Esophagus muscularis mucosa (tissue), 4 donors: ENCODE measurements at regions not wholly inside any gene's neighbourhood (a gene's known extent, or its start where the extent isn't known, plus 50 kb on each side); places are given as distances from the start of the nearest gene placed in this dataset.

Experiments used
- DNase-seq: peaks from one replicate; pipeline ENCODE4 v3.0.0-alpha.2; 2017; ENCODE audit errors: extremely low spot score
- H3K27ac ChIP-seq, 4 donors: fragments of 200-600 bp; sonication (generic); replicated peaks in 1 of 4; 1 replicate in 3 of 4; 2 replicates in 1 of 4; pipeline ENCODE4 v1.5.1; 2016 to 2019; ENCODE audit warnings: mild to moderate bottlenecking in 1 of 4
- H3K27me3 ChIP-seq, 4 donors: fragments of 200-600 bp; sonication (generic); one replicate each; pipeline versions ENCODE4 v1.5.1 to v1.6.0; 2016 to 2019
- H3K36me3 ChIP-seq, 4 donors: fragments of 200-600 bp; sonication (generic); one replicate each; pipeline ENCODE4 v1.5.1; 2016 to 2019
- H3K4me1 ChIP-seq, 4 donors: fragments of 200-600 bp; sonication (generic); one replicate each; pipeline ENCODE4 v1.5.1; 2016 to 2019
- H3K4me3 ChIP-seq, 4 donors: fragments of 200-600 bp; sonication (generic); 1 replicate in 2 of 4; 2 replicates in 2 of 4; pipeline ENCODE4 v1.5.1; 2016 to 2019; ENCODE audit warnings: mild to moderate bottlenecking in 4 of 4, moderate library complexity in 1 of 4
- H3K9me3 ChIP-seq, 4 donors: fragments of 200-600 bp; sonication (generic); 1 replicate in 3 of 4; 2 replicates in 1 of 4; pipeline ENCODE4 v1.5.1; 2016 to 2019
- CTCF ChIP-seq, 3 experiments: fragments of 200-600 bp in 2 of 3; fragments of 450-650 bp in 1 of 3; sonication (generic) in 2 of 3; IDR thresholded peaks; one replicate each; pipeline ENCODE4 v1.5.1; 2017 to 2019; ENCODE audit warnings: antibody characterized with exemption in 3 of 3, mild to moderate bottlenecking in 2 of 3, moderate library complexity in 1 of 3
- EP300 ChIP-seq: sonication (generic); formaldehyde crosslinking; IDR thresholded peaks from one replicate; pipeline ENCODE4 v1.6.1; 2017; ENCODE audit warnings: antibody characterized with exemption
- POLR2A ChIP-seq: fragments of 450-650 bp; IDR thresholded peaks from one replicate; pipeline ENCODE4 v1.6.1; 2017; ENCODE audit warnings: antibody characterized with exemption, moderate library complexity, mild to moderate bottlenecking, low read depth
- POLR2AphosphoS5 ChIP-seq, 2 donors: sonication (generic); formaldehyde crosslinking; IDR thresholded peaks; one replicate each; pipeline ENCODE4 v1.6.1; 2017; ENCODE audit warnings: antibody characterized with exemption in 2 of 2
- WGBS: methylation state at CpG from one replicate; pipeline ENCODE4 v1.1.5; 2018; 5-methylcytosine and 5-hydroxymethylcytosine counted together
- intact Hi-C: fragments of 100-400 bp; cut with DNase I; formaldehyde crosslinking; loops from one replicate; pipeline ENCODE4 v1.15.1; 2023

DNA sequence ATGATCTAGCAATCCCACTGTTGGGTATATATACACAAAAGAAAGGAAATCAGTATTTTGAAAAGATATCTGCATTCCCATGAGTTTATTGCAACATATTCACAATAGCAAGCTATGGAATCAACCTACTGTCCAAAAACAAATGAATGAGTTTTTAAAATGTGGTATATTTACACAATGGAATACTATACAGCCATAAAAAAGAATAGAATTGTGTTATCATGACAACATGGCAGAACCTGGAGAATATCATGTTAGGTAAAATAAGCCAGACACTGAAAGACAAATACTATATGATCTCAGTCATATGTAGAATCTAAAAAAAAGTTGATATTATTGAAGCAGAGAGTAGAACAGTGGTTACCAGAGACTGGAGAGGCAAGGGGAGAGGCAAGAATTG is 732.6 kb downstream of the MCTP2 start:
- H3K27ac ChIP-seq: no peak overlapping the region
- H3K4me3 ChIP-seq: no peak overlapping the region
- peaks cover 0 to 16% (median 1%) of the 10 kb centered on the region in 4 donors for H3K4me1 ChIP-seq
- H3K9me3 ChIP-seq: peaks cover 0 to 9% (median 6%) of the 10 kb centered on the region in 4 donors
- intact Hi-C loops: no loop called here
- H3K27me3 ChIP-seq: no peaks in the 10 kb centered on the region
- no peaks in the 10 kb centered on the region for H3K36me3 ChIP-seq
- no peak for DNase-seq
- TF ChIP-seq POLR2A (no peak), CTCF (IDR thresholded peaks at IDR 0.05) (no peak)

- Histone ChIP-seq H3K4me1 (peaks cover 0 to 16% (median 1%) of the 10 kb centered on the region in 4 donors), H3K27ac (peak overlapping the region in 2 of 4 donors; percentile 0 to 16), H3K27me3 (no peaks in the 10 kb centered on the region), H3K4me3 (no peak overlapping the region), H3K36me3 (no peaks in the 10 kb centered on the region), H3K9me3 (peaks cover 0 to 5% (median 0%) of the 10 kb centered on the region in 4 donors)
- intact Hi-C loops: no loop called here
- no peak for DNase-seq
- TF ChIP-seq POLR2AphosphoS5 (IDR thresholded peaks at IDR 0.05): peak; percentile 40 to 46
- TF ChIP-seq CTCF (IDR thresholded peaks at IDR 0.05): no peak
- no peak for TF ChIP-seq POLR2A
- peak; percentile 53 for TF ChIP-seq EP300
- WGBS: 67% methylated on average over 3 of the region's 3 CpGs
Measured at GRCh38 chr15:94965593-94965992, 734.2 kb downstream of the MCTP2 start.

- Histone ChIP-seq H3K27ac (peak overlapping the region in 2 of 4 donors; percentile 7 to 16), H3K36me3 (no peaks in the 10 kb centered on the region), H3K27me3 (no peaks in the 10 kb centered on the region), H3K4me1 (peaks cover 0 to 16% (median 5%) of the 10 kb centered on the region in 4 donors), H3K4me3 (no peak overlapping the region), H3K9me3 (peaks cover 0 to 5% (median 0%) of the 10 kb centered on the region in 4 donors)
- peak in 1 of 2 donors; percentile 38 for TF ChIP-seq POLR2AphosphoS5 (IDR thresholded peaks at IDR 0.05)
- no peak for TF ChIP-seq EP300
- 56% methylated on average over 5 of the region's 5 CpGs for WGBS
- DNase-seq: no peak
- intact Hi-C loops: no loop called here
Measured at GRCh38 chr15:94968133-94968532, 736.8 kb downstream of the MCTP2 start.

DNA sequence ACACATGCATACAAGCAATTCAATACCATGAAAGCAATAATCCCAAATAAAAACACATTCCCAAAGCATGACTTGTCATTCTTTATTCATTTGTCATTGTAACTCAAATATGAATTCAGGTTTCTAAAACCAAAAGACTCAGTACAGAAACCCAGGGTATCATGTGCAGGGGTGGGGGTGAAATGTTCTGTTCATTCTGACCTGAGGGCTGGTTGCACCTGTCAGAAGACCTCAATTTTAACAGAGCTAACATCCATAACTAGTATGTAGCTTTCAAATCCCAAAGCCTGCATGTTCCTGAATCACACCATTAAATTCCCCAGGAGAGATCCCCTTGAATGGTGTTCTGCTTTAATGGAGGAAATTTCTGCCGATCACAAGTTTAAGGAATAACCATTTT is 738.7 kb downstream of the MCTP2 start:
- no peaks in the 10 kb centered on the region for H3K27me3 ChIP-seq
- intact Hi-C loops: no loop called here
- no peak overlapping the region for H3K27ac ChIP-seq
- TF ChIP-seq POLR2AphosphoS5 (IDR thresholded peaks at IDR 0.05): no peak
- no peak for TF ChIP-seq POLR2A
- TF ChIP-seq CTCF (IDR thresholded peaks at IDR 0.05): no peak
- TF ChIP-seq EP300: no peak
- no peaks in the 10 kb centered on the region for H3K36me3 ChIP-seq
- no peak for DNase-seq
- WGBS: 89% methylated on average over 1 of the region's 1 CpG
- H3K9me3 ChIP-seq: no peaks in the 10 kb centered on the region
- peaks cover 0 to 16% (median 5%) of the 10 kb centered on the region in 4 donors for H3K4me1 ChIP-seq
- no peak overlapping the region for H3K4me3 ChIP-seq

DNA sequence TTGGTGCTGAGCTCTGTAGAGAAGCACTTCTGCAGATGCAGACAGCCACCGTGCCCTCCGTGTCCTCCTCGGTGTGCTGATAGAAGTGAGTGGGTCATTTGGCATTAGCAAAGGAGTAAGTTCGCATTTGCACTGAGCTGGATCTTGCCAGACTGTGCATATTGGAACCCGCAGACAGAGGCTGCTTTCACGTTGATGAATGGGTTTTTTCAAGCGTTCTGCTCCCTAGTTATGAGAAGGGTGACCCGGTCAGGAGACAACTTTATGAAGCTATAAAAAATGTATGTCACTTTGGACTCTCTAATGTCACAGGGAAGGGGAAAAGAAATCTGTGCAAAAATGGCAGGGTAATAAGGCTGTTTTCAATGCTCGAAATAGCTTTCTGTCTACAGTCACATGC is 739.4 kb downstream of the MCTP2 start:
- TF ChIP-seq EP300 (no peak), CTCF (IDR thresholded peaks at IDR 0.05) (no peak)
- Histone ChIP-seq H3K36me3 (no peaks in the 10 kb centered on the region), H3K27me3 (no peaks in the 10 kb centered on the region), H3K4me3 (no peak overlapping the region), H3K9me3 (no peaks in the 10 kb centered on the region), H3K4me1 (peaks cover 0 to 11% (median 5%) of the 10 kb centered on the region in 4 donors), H3K27ac (no peak overlapping the region)
- no peak for DNase-seq
- intact Hi-C loops: no loop called here
- 69% methylated on average over 9 of the region's 9 CpGs for WGBS
